ENCODE measurements at regions not wholly inside any gene's neighbourhood (a gene's known extent, or its start where the extent isn't known, plus 50 kb on each side); places are given as distances from the start of the nearest gene placed in this dataset.
"Not testable (repeated sequence)": the region's sequence is repeated elsewhere in the genome, so short reads cannot be mapped to it uniquely, and the experiment has no call there.

DNA sequence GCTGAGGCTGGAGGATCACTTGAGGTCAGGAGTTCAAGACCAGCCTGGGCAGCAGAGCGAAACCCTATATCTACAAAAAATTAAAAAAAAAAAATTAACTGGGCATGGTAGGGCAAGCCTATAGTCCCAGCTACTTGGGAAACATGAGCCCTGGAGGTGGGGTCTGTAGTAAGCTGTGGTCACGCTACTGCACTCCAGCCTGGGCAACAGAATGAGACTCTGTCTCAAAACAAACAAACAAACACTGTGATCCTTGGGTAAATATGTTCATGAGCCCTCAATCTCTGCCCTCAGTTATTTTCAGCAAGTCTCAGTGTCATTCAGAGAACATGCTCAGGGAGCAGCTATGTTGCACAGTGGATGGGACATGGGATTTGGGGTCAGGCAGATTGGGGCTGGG is 76.2 kb downstream of the PTTG1 start:
- POLR2A ChIA-PET = no interaction called here
- peaks cover 8% of the 10 kb centered on the region for H3K4me1 Mint-ChIP-seq
- ATAC-seq (no peak), DNase-seq (ENCODE audit: low spot score) (no peak)
- no peak overlapping the region for H3K4me3 Mint-ChIP-seq
- CTCF ChIA-PET = interaction anchor here (1.2 to 4.3 kb wide), 2 partner anchors 9 to 59 kb away, joined by 3 to 34 read pairs; no protein-coding TSS in a partner anchor
- no peaks in the 10 kb centered on the region for H3K36me3 Mint-ChIP-seq
- no peaks in the 10 kb centered on the region; the same call in 1 of the 2 replicates for H3K9me3 Mint-ChIP-seq
- TF ChIP-seq SOX15 (CRISPR knock-in tag; IDR thresholded peaks at IDR 0.05) (no peak), ESRRA (CRISPR knock-in tag; IDR thresholded peaks at IDR 0.05; ENCODE audit: borderline replicate concordance) (no peak), SMAD3 (CRISPR knock-in tag; IDR thresholded peaks at IDR 0.05; ENCODE audit: borderline replicate concordance) (no peak), JUN (CRISPR knock-in tag; IDR thresholded peaks at IDR 0.05) (no peak)
- H3K27ac Mint-ChIP-seq = no peak overlapping the region
- no peaks in the 10 kb centered on the region for H3K27me3 Mint-ChIP-seq (ENCODE audit: low read depth)

DNA sequence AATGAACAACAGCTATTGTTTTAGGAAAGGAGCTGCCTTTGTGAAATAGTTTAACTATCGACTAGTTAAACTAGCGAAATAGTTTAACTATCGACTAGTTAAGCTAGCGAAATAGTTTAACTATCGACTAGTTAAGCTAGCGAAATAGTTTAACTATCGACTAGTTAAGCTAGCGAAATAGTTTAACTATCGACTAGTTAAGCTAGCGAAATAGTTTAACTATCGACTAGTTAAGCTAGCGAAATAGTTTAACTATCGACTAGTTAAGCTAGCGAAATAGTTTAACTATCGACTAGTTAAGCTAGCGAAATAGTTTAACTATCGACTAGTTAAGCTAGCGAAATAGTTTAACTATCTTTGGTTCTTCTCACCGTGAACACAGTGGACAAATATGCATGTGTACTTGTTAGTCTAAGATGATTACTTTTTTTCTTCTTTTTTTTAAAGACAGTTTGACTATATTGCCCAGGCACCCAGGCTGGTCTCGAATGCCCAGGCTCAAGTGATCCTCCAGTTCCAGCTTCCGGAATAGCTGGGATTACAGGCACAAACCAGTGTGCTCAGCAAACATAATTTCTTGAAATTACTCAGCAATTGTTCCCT is 76.9 kb downstream of the PTTG1 start:
- H3K27ac Mint-ChIP-seq; POLR2A ChIA-PET; H3K4me3 Mint-ChIP-seq; H3K27me3 Mint-ChIP-seq (ENCODE audit: low read depth); ATAC-seq; H3K36me3 Mint-ChIP-seq; DNase-seq (ENCODE audit: low spot score); H3K4me1 Mint-ChIP-seq; H3K9me3 Mint-ChIP-seq: not testable (repeated sequence)
- CTCF ChIA-PET = interaction anchor here (1.2 to 4.3 kb wide), 2 partner anchors 9 to 60 kb away, joined by 3 to 34 read pairs; no protein-coding TSS in a partner anchor

GRCh38 chr5:160500786-160501779 is 79.4 kb downstream of the PTTG1 start:
- ChIA-PET POLR2A (no interaction called here), CTCF (interaction anchor here (4.3 kb wide), 1 partner anchor 62 kb away, joined by 34 read pairs; no protein-coding TSS in a partner anchor)
- Mint-ChIP-seq H3K27ac (no peak overlapping the region), H3K27me3 (ENCODE audit: low read depth) (no peaks in the 10 kb centered on the region), H3K9me3 (no peaks in the 10 kb centered on the region; the same call in 1 of the 2 replicates), H3K4me3 (no peak overlapping the region), H3K36me3 (no peaks in the 10 kb centered on the region), H3K4me1 (peaks cover 14% of the 10 kb centered on the region)
- no peak for ATAC-seq
- no peak for DNase-seq (ENCODE audit: low spot score)
- TF ChIP-seq, protein P1, sequence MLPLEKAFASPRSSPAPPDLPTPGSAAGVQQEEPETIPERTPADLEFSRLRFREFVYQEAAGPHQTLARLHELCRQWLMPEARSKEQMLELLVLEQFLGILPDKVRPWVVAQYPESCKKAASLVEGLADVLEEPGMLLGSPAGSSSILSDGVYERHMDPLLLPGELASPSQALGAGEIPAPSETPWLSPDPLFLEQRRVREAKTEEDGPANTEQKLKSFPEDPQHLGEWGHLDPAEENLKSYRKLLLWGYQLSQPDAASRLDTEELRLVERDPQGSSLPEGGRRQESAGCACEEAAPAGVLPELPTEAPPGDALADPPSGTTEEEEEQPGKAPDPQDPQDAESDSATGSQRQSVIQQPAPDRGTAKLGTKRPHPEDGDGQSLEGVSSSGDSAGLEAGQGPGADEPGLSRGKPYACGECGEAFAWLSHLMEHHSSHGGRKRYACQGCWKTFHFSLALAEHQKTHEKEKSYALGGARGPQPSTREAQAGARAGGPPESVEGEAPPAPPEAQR (CRISPR knock-in tag; IDR thresholded peaks at IDR 0.05) = no peak
- TF ChIP-seq ZNF219 (CRISPR knock-in tag; IDR thresholded peaks at IDR 0.05; ENCODE audit: borderline replicate concordance) (no peak), ZNF423 (CRISPR knock-in tag; IDR thresholded peaks at IDR 0.05) (no peak), SMAD3 (CRISPR knock-in tag; IDR thresholded peaks at IDR 0.05; ENCODE audit: borderline replicate concordance) (no peak), CREM (CRISPR knock-in tag; IDR thresholded peaks at IDR 0.05) (no peak), ZNF396 (CRISPR knock-in tag; IDR thresholded peaks at IDR 0.05; ENCODE audit: borderline replicate concordance) (no peak), MXD4 (CRISPR knock-in tag; IDR thresholded peaks at IDR 0.05; ENCODE audit: borderline replicate concordance) (no peak), PREB (CRISPR knock-in tag; IDR thresholded peaks at IDR 0.05; ENCODE audit: borderline replicate concordance) (no peak), ZNF425 (CRISPR knock-in tag; conservative IDR thresholded peaks at IDR 0.05) (no peak), ATF3 (CRISPR knock-in tag; conservative IDR thresholded peaks at IDR 0.05) (no peak), NFE2L1 (CRISPR knock-in tag; IDR thresholded peaks at IDR 0.05) (no peak), SOX15 (CRISPR knock-in tag; IDR thresholded peaks at IDR 0.05) (no peak), FOXK1 (CRISPR knock-in tag; IDR thresholded peaks at IDR 0.05) (no peak), ZNF317 (CRISPR knock-in tag; IDR thresholded peaks at IDR 0.05; ENCODE audit: borderline replicate concordance, low read depth) (no peak)
- TF ChIP-seq, protein P2, sequence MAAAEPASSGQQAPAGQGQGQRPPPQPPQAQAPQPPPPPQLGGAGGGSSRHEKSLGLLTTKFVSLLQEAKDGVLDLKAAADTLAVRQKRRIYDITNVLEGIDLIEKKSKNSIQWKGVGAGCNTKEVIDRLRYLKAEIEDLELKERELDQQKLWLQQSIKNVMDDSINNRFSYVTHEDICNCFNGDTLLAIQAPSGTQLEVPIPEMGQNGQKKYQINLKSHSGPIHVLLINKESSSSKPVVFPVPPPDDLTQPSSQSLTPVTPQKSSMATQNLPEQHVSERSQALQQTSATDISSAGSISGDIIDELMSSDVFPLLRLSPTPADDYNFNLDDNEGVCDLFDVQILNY (CRISPR knock-in tag; IDR thresholded peaks at IDR 0.05) = no peak
- TF ChIP-seq, protein P3, sequence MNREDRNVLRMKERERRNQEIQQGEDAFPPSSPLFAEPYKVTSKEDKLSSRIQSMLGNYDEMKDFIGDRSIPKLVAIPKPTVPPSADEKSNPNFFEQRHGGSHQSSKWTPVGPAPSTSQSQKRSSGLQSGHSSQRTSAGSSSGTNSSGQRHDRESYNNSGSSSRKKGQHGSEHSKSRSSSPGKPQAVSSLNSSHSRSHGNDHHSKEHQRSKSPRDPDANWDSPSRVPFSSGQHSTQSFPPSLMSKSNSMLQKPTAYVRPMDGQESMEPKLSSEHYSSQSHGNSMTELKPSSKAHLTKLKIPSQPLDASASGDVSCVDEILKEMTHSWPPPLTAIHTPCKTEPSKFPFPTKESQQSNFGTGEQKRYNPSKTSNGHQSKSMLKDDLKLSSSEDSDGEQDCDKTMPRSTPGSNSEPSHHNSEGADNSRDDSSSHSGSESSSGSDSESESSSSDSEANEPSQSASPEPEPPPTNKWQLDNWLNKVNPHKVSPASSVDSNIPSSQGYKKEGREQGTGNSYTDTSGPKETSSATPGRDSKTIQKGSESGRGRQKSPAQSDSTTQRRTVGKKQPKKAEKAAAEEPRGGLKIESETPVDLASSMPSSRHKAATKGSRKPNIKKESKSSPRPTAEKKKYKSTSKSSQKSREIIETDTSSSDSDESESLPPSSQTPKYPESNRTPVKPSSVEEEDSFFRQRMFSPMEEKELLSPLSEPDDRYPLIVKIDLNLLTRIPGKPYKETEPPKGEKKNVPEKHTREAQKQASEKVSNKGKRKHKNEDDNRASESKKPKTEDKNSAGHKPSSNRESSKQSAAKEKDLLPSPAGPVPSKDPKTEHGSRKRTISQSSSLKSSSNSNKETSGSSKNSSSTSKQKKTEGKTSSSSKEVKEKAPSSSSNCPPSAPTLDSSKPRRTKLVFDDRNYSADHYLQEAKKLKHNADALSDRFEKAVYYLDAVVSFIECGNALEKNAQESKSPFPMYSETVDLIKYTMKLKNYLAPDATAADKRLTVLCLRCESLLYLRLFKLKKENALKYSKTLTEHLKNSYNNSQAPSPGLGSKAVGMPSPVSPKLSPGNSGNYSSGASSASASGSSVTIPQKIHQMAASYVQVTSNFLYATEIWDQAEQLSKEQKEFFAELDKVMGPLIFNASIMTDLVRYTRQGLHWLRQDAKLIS (CRISPR knock-in tag; IDR thresholded peaks at IDR 0.05; ENCODE audit: borderline replicate concordance) = no peak
